H1 (cell line): ENCODE measurements at regions not wholly inside any gene's neighbourhood (a gene's known extent, or its start where the extent isn't known, plus 50 kb on each side); places are given as distances from the start of the nearest gene placed in this dataset.
A peak's percentile ranks its signal among the peaks of the same experiment; 100 is the strongest.

Experiments used
- CTCF ChIA-PET: fragments of 300-600 bp; sonication (Branson Sonifier 250); formaldehyde crosslinking; loops from one replicate; lab custom pipeline; 2021; ENCODE audit not compliant: partially characterized antibody; lab: Charles Lee
- POLR2A ChIA-PET: fragments of 300-600 bp; sonication (Branson Sonifier 250); formaldehyde crosslinking; loops from one replicate; lab custom pipeline; 2021; ENCODE audit warnings: inconsistent platforms; ENCODE audit not compliant: partially characterized antibody; lab: Charles Lee
- DNase-seq, 2 experiments: peaks; one replicate each; pipeline versions ENCODE4 v3.0.0 to v3.0.0-alpha.2; 2010 to 2022; ENCODE audit warnings: low spot score in 2 of 2, low read depth in 1 of 2, mixed read lengths in 1 of 2
- FAIRE-seq: peaks from 2 replicates; lab custom pipeline; 2011; peaks lifted over from hg19 to GRCh38; lab: Jason Lieb, UNC
- H2AFZ ChIP-seq: 2 replicates; pipeline ENCODE4 v1.8.1; 2012; ENCODE audit warnings: low read length, inconsistent platforms
- H2AK5ac ChIP-seq: 2 replicates; pipeline ENCODE4 v1.6.1; 2013; ENCODE audit warnings: low read depth, low read length
- H2BK120ac ChIP-seq: replicated peaks from 2 replicates; pipeline ENCODE3; 2013; ENCODE audit warnings: low read depth, low read length, inconsistent platforms
- H2BK12ac ChIP-seq: 2 replicates; pipeline ENCODE4 v1.6.1; 2013; ENCODE audit warnings: low read depth, low read length
- H2BK15ac ChIP-seq: 2 replicates; pipeline ENCODE4 v1.6.1; 2013; ENCODE audit warnings: low read length
- H2BK20ac ChIP-seq: 2 replicates; pipeline ENCODE4 v1.6.1; 2013; ENCODE audit warnings: low read length
- H2BK5ac ChIP-seq: 2 replicates; pipeline ENCODE4 v1.6.1; 2013; ENCODE audit warnings: low read depth, low read length
- H3K14ac ChIP-seq: 2 replicates; pipeline ENCODE4 v1.6.1; 2013; ENCODE audit warnings: inconsistent platforms; ENCODE audit not compliant: insufficient read length
- H3K18ac ChIP-seq: 2 replicates; pipeline ENCODE4 v1.6.1; 2013; ENCODE audit warnings: low read length; ENCODE audit errors: extremely low read depth
- H3K23ac ChIP-seq: 2 replicates; pipeline ENCODE4 v1.6.1; 2013; ENCODE audit warnings: inconsistent platforms; ENCODE audit not compliant: insufficient read length
- H3K23me2 ChIP-seq: 2 replicates; pipeline ENCODE4 v1.6.1; 2013; ENCODE audit warnings: low read depth, low read length
- H3K27ac ChIP-seq: 2 replicates; pipeline ENCODE4 v1.6.1; 2011; ENCODE audit warnings: low read depth, low read length, inconsistent platforms
- H3K27me3 ChIP-seq, 4 experiments: replicated peaks in 1 of 4; 1 replicate in 1 of 4; 2 replicates in 3 of 4; pipeline versions ENCODE4 v1.6.1 to v1.8.1; 2011 to 2013; ENCODE audit warnings: low read length in 3 of 4, mild to moderate bottlenecking in 3 of 4, inconsistent platforms in 2 of 4, mixed read lengths in 2 of 4, moderate library complexity in 1 of 4; ENCODE audit not compliant: control insufficient read depth in 3 of 4, insufficient read depth in 3 of 4; ENCODE audit errors: extremely low read depth in 1 of 4
- H3K36me3 ChIP-seq, 4 experiments: 2 replicates each; pipeline versions ENCODE4 v1.6.1 to v1.8.1; 2011 to 2013; ENCODE audit warnings: mild to moderate bottlenecking in 4 of 4, low read length in 3 of 4, moderate library complexity in 2 of 4, control low read depth in 1 of 4, inconsistent platforms in 1 of 4; ENCODE audit not compliant: insufficient read depth in 4 of 4, control insufficient read depth in 2 of 4
- H3K4ac ChIP-seq: replicated peaks from 2 replicates; pipeline ENCODE3; 2013; ENCODE audit warnings: low read length, low read depth, mixed read lengths, inconsistent platforms; ENCODE audit not compliant: insufficient read length
- H3K4me1 ChIP-seq, 4 experiments: replicated peaks in 1 of 4; 1 replicate in 1 of 4; 2 replicates in 3 of 4; pipeline versions ENCODE4 v1.6.1 to v1.8.1; 2011 to 2013; ENCODE audit warnings: low read length in 3 of 4, inconsistent platforms in 2 of 4, mixed read lengths in 1 of 4; ENCODE audit not compliant: insufficient read depth in 4 of 4, control insufficient read depth in 3 of 4
- H3K4me2 ChIP-seq, 2 experiments: 2 replicates each; pipeline versions ENCODE4 v1.6.1 to v1.8.1; 2011 to 2013; ENCODE audit warnings: low read depth in 2 of 2, low read length in 2 of 2, control low read depth in 1 of 2, inconsistent platforms in 1 of 2, mild to moderate bottlenecking in 1 of 2; ENCODE audit not compliant: insufficient read depth in 1 of 2
- H3K4me3 ChIP-seq, 4 experiments: fragments of 200-600, 300-600 bp in 1 of 4; sonication (generic), shearing (Covaris generic), sonication (Bioruptor Twin) in 1 of 4; 2 replicates each; pipeline versions ENCODE4 v1.5.1 to v1.8.1; 2011 to 2016; ENCODE audit warnings: low read length in 4 of 4, low read depth in 3 of 4, control low read depth in 2 of 4, inconsistent platforms in 2 of 4, mild to moderate bottlenecking in 2 of 4, mixed read lengths in 1 of 4, moderate library complexity in 1 of 4; ENCODE audit not compliant: insufficient read depth in 2 of 4; ENCODE audit errors: extremely low read depth in 1 of 4
- H3K56ac ChIP-seq: replicated peaks from 2 replicates; pipeline ENCODE3; 2013; ENCODE audit warnings: low read depth, mild to moderate bottlenecking, mixed read lengths, low read length, inconsistent platforms; ENCODE audit not compliant: insufficient read length
- H3K79me1 ChIP-seq: 2 replicates; pipeline ENCODE4 v1.6.1; 2013; ENCODE audit warnings: low read depth, low read length, control low read depth
- H3K79me2 ChIP-seq, 2 experiments: 2 replicates each; pipeline versions ENCODE4 v1.6.1 to v1.8.1; 2012 to 2013; ENCODE audit warnings: low read length in 2 of 2, mild to moderate bottlenecking in 2 of 2, inconsistent platforms in 1 of 2; ENCODE audit not compliant: insufficient read depth in 2 of 2, control insufficient read depth in 1 of 2
- H3K9ac ChIP-seq, 4 experiments: replicated peaks in 1 of 4; 1 replicate in 1 of 4; 2 replicates in 3 of 4; pipeline versions ENCODE4 v1.6.1 to v1.8.1; 2011 to 2013; ENCODE audit warnings: low read depth in 3 of 4, low read length in 3 of 4, control low read depth in 2 of 4, mild to moderate bottlenecking in 2 of 4, moderate library complexity in 2 of 4, inconsistent platforms in 1 of 4; ENCODE audit errors: extremely low read depth in 1 of 4
- H3K9me3 ChIP-seq, 2 experiments: 2 replicates each; pipeline versions ENCODE4 v1.6.1 to v1.8.1; 2012 to 2013; ENCODE audit warnings: mild to moderate bottlenecking in 2 of 2, moderate library complexity in 2 of 2, control low read depth in 1 of 2, inconsistent platforms in 1 of 2, low read depth in 1 of 2, low read length in 1 of 2, mixed read lengths in 1 of 2; ENCODE audit not compliant: insufficient read depth in 2 of 2
- H4K20me1 ChIP-seq, 2 experiments: replicated peaks in 1 of 2; 2 replicates each; pipeline versions ENCODE3 to v1.8.1; 2011 to 2013; ENCODE audit warnings: inconsistent platforms in 2 of 2, low read length in 2 of 2, mild to moderate bottlenecking in 1 of 2; ENCODE audit not compliant: insufficient read depth in 2 of 2, control insufficient read depth in 1 of 2
- H4K5ac ChIP-seq: 2 replicates; pipeline ENCODE4 v1.6.1; 2013; ENCODE audit warnings: low read length, low read depth, mixed read lengths, inconsistent platforms; ENCODE audit not compliant: insufficient read length
- H4K8ac ChIP-seq: 2 replicates; pipeline ENCODE4 v1.8.0; 2013; ENCODE audit warnings: mild to moderate bottlenecking, moderate library complexity, low read length, inconsistent platforms; ENCODE audit not compliant: insufficient read depth; ENCODE audit errors: extremely low read depth
- H4K91ac ChIP-seq: replicated peaks from 2 replicates; pipeline ENCODE3; 2013; ENCODE audit warnings: low read length, mixed read lengths, inconsistent platforms; ENCODE audit not compliant: insufficient read length
- BACH1 ChIP-seq: IDR thresholded peaks from 2 replicates; pipeline ENCODE4 v1.6.1; 2012; ENCODE audit warnings: low read length, improper control_type of control experiment
- CHD2 ChIP-seq: IDR thresholded peaks from 2 replicates; pipeline ENCODE4 v1.6.1; 2012; ENCODE audit warnings: low read length, improper control_type of control experiment
- RAD21 ChIP-seq, 2 experiments: IDR thresholded peaks in 1 of 2; conservative IDR thresholded peaks in 1 of 2; 2 replicates each; pipeline ENCODE4 v1.6.1; 2011; ENCODE audit warnings: low read depth in 2 of 2, low read length in 2 of 2, improper control_type of control experiment in 1 of 2, inconsistent platforms in 1 of 2, mild to moderate bottlenecking in 1 of 2, moderate library complexity in 1 of 2
- SUZ12 ChIP-seq: fragments of 200-600 bp; sonication (generic); IDR thresholded peaks from 2 replicates; pipeline ENCODE4 v1.6.1; 2012; ENCODE audit warnings: mild to moderate bottlenecking, inconsistent platforms, low read length, moderate library complexity, mixed read lengths
- TAF7 ChIP-seq: optimal IDR thresholded peaks from 2 replicates; pipeline ENCODE3; 2011; ENCODE audit warnings: low read depth, mild to moderate bottlenecking, inconsistent platforms, low read length, moderate library complexity, borderline replicate concordance
- YY1 ChIP-seq: IDR thresholded peaks from 2 replicates; pipeline ENCODE4 v1.6.1; 2011; ENCODE audit warnings: low read depth, mild to moderate bottlenecking, low read length
- WGBS, 2 experiments: shearing (Covaris generic) in 1 of 2; methylation state at CpG; one replicate each; pipeline versions ENCODE4 v1.1.6 to v1.1.7; 2013 to 2015; ENCODE audit warnings: low lambda C conversion rate in 2 of 2, mixed read lengths in 2 of 2, inconsistent platforms in 1 of 2, low coverage in 1 of 2, missing lambda C conversion rate in 1 of 2; ENCODE audit not compliant: insufficient replicate concordance in 2 of 2, insufficient coverage in 1 of 2, insufficient read length in 1 of 2; ENCODE audit errors: extremely low coverage in 1 of 2, missing lambda C conversion rate in 1 of 2; 5-methylcytosine and 5-hydroxymethylcytosine counted together

DNA sequence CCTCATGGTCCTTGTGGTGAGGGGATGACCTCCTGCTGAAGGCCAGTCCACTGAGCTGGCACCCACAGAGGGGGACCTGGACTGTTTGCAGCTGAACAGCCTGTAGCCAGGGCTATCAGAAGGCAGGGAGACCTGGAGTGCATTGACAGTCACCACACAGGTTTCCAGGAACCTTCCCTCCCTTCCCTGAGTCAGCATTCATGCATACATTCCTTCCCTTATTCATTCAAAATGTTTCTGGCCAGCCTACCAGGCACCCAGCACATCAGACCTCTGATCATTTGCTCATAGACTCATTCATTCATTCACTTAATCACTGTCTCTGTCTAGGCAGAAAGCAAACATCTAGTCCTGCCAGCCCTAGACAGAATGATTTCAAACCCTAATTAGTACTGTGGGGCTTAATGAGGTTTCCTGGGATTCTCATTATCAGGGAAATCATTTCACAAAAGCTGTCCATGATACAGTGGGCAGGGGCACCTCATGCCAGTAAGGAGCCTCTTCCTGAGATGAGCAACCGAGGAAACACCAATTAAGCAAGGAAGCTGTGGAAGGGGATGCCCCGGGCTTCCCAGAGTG, 110.1 kb upstream of the PPP1R26 start:
- Histone ChIP-seq H4K91ac (no peak overlapping the region), H3K27ac (no peak overlapping the region), H3K9ac (no peak overlapping the region), H3K79me1 (no peaks in the 10 kb centered on the region), H3K9me3 (peaks cover 0 to 5% of the 10 kb centered on the region in 2 experiments; a peak in 1 of 4 replicates), H2BK120ac (no peak overlapping the region), H2BK12ac (0 out of 2 replicates have a peak overlapping the region, but pooled peaks have one; percentile 53), H3K4me3 (no peak overlapping the region), H3K79me2 (no peaks in the 10 kb centered on the region), H3K14ac (no peak overlapping the region), H3K4me1 (peaks cover 6 to 20% (median 16%) of the 10 kb centered on the region in 4 experiments), H2BK5ac (no peak overlapping the region), H2BK20ac (no peak overlapping the region), H4K8ac (no peak overlapping the region), H3K36me3 (no peaks in the 10 kb centered on the region), H4K5ac (no peak overlapping the region), H4K20me1 (no peaks in the 10 kb centered on the region), H3K4me2 (no peak overlapping the region), H2BK15ac (no peak overlapping the region), H3K18ac (no peak overlapping the region), H3K27me3 (no peaks in the 10 kb centered on the region), H3K4ac (no peak overlapping the region), H3K23me2 (no peaks in the 10 kb centered on the region), H2AK5ac (no peak overlapping the region), H2AFZ (no peak overlapping the region), H3K23ac (no peak overlapping the region), H3K56ac (no peak overlapping the region)
- CTCF ChIA-PET, result interaction anchor here (0.6 to 2.3 kb wide), 8 partner anchors 9 to 219 kb away, joined by 3 to 6 read pairs (median 3); no protein-coding TSS in a partner anchor
- POLR2A ChIA-PET, result no interaction called here
- 86% methylated on average over 2 of the region's 2 CpGs; no CpG with 5 or more reads in 1 of the 2 experiments for WGBS, 2 experiments
- FAIRE-seq (no peak), DNase-seq (no peak)
- TF ChIP-seq TAF7 (no peak), YY1 (no peak), BACH1 (peak; percentile 18; the same call in 1 of the 2 replicates), RAD21 (IDR thresholded peaks at IDR 0.05 in 1 of 2, conservative IDR thresholded peaks at IDR 0.05 in 1 of 2; ENCODE audit: low read depth in 2 of 2, low read length in 2 of 2) (no peak), CHD2 (no peak), SUZ12 (no peak)
